PC-9 (cell line): ENCODE measurements at regions not wholly inside any gene's neighbourhood (a gene's known extent, or its start where the extent isn't known, plus 50 kb on each side); places are given as distances from the start of the nearest gene placed in this dataset.

Source experiments
- BruUV-seq: library from RNA; stranded (reverse); fragments of 400-500 nt; replicated peaks from 2 replicates; lab custom pipeline; 2021; lab: Mats Ljungman, UMichigan
- CTCF ChIA-PET: fragments of 300-600 bp; sonication (Branson Sonifier 250); formaldehyde crosslinking; loops from one replicate; lab custom pipeline; 2022; ENCODE audit warnings: antibody characterized with exemption; lab: Charles Lee
- POLR2A ChIA-PET: fragments of 300-600 bp; sonication (Branson Sonifier 250); formaldehyde crosslinking; loops from one replicate; lab custom pipeline; 2022; ENCODE audit warnings: antibody characterized with exemption; ENCODE audit not compliant: unreplicated experiment; lab: Charles Lee
- DNase-seq, 2 experiments: peaks; one replicate each; pipeline versions ENCODE4 v3.0.0 to v3.0.0-alpha.2; 2015 to 2022; ENCODE audit warnings: mixed read lengths in 1 of 2
- H2AFZ ChIP-seq: fragments of 200-600 bp; sonication (generic); 2 replicates; pipeline ENCODE4 v1.8.1; 2017; ENCODE audit warnings: antibody characterized with exemption
- H3F3A ChIP-seq: fragments of 200-600 bp; sonication (generic); 2 replicates; pipeline ENCODE4 v1.8.1; 2017; ENCODE audit warnings: antibody characterized with exemption, mild to moderate bottlenecking, low read depth; ENCODE audit not compliant: insufficient read depth
- H3K27ac ChIP-seq: fragments of 200-600 bp; sonication (generic); 2 replicates; pipeline ENCODE4 v1.6.1; 2016; ENCODE audit warnings: mixed run types
- H3K27me3 ChIP-seq: fragments of 200-600 bp; sonication (generic); 2 replicates; pipeline ENCODE4 v1.6.1; 2016; ENCODE audit warnings: low read depth, mixed run types; ENCODE audit not compliant: insufficient read depth
- H3K36me3 ChIP-seq: fragments of 200-600 bp; sonication (generic); 2 replicates; pipeline ENCODE4 v1.6.1; 2016; ENCODE audit warnings: low read depth, mixed run types
- H3K4me1 ChIP-seq: fragments of 200-600 bp; sonication (generic); replicated peaks from 2 replicates; pipeline ENCODE4 v1.6.1; 2016; ENCODE audit warnings: mixed run types; ENCODE audit not compliant: insufficient read depth
- H3K4me2 ChIP-seq: fragments of 200-600 bp; sonication (generic); 2 replicates; pipeline ENCODE4 v1.6.1; 2017; ENCODE audit warnings: mixed run types
- H3K4me3 ChIP-seq: fragments of 200-600 bp; sonication (generic); 2 replicates; pipeline ENCODE4 v1.6.1; 2016; ENCODE audit warnings: mixed run types
- H3K79me2 ChIP-seq: fragments of 200-600 bp; sonication (generic); 2 replicates; pipeline ENCODE4 v1.6.1; 2017; ENCODE audit warnings: low read depth, mixed run types
- H3K9me2 ChIP-seq: fragments of 200-600 bp; sonication (generic); 2 replicates; pipeline ENCODE4 v1.8.1; 2017; ENCODE audit warnings: mild to moderate bottlenecking; ENCODE audit not compliant: insufficient read depth
- H3K9me3 ChIP-seq: fragments of 200-600 bp; sonication (generic); 2 replicates; pipeline ENCODE4 v1.8.1; 2016; ENCODE audit warnings: low read depth; ENCODE audit not compliant: insufficient read depth
- H4K20me1 ChIP-seq: fragments of 200-600 bp; sonication (generic); 2 replicates; pipeline ENCODE4 v1.8.1; 2017; ENCODE audit not compliant: insufficient read depth
- EZH2 ChIP-seq: fragments of 200-600 bp; sonication (generic); IDR thresholded peaks from 2 replicates; pipeline ENCODE4 v1.8.0; 2017; ENCODE audit warnings: antibody characterized with exemption, low read depth
- intact Hi-C: fragments of 100-400 bp; cut with micrococcal nuclease; formaldehyde crosslinking; loops from one replicate; pipeline ENCODE4 v1.10.0; 2022; ENCODE audit not compliant: unreplicated experiment
- TF ChIP-seq, protein P1 (sequence below): fragments of 200-600 bp; sonication (generic); conservative IDR thresholded peaks from 2 replicates; pipeline ENCODE4 v1.6.1; 2017; ENCODE audit warnings: mixed run types, antibody characterized with exemption, mild to moderate bottlenecking, moderate library complexity

DNA sequence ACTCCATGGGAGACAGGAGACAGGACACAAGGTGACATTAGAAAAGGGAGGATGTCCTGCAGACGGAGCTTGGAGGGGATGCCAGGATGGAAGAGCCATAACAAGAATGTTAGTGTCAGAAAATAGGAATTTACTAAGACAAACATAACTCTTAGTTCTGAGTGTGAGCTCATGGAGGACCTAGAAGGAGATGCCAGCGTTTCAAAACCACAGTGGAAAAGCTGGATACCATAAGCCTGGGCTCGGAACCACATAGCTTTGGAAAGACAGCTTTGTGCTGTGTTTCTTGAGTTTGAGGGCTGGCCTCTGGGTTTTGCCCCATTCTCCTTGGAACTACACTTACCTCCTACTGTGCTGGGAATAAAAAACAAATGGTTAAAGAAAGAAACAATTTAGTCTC lies 128.4 kb downstream of the S1PR1 start:
- Histone ChIP-seq H3K27ac (no peak overlapping the region), H2AFZ (no peak overlapping the region), H3K9me3 (no peaks in the 10 kb centered on the region; the same call in 1 of the 2 replicates), H3K4me2 (no peak overlapping the region), H3K27me3 (no peaks in the 10 kb centered on the region), H3K4me1 (no peaks in the 10 kb centered on the region), H3K9me2 (no peaks in the 10 kb centered on the region), H3K4me3 (no peak overlapping the region), H4K20me1 (no peaks in the 10 kb centered on the region), H3F3A (no peaks in the 10 kb centered on the region), H3K36me3 (no peaks in the 10 kb centered on the region), H3K79me2 (no peaks in the 10 kb centered on the region)
- intact Hi-C loops, result no loop called here
- TF ChIP-seq, protein P1, sequence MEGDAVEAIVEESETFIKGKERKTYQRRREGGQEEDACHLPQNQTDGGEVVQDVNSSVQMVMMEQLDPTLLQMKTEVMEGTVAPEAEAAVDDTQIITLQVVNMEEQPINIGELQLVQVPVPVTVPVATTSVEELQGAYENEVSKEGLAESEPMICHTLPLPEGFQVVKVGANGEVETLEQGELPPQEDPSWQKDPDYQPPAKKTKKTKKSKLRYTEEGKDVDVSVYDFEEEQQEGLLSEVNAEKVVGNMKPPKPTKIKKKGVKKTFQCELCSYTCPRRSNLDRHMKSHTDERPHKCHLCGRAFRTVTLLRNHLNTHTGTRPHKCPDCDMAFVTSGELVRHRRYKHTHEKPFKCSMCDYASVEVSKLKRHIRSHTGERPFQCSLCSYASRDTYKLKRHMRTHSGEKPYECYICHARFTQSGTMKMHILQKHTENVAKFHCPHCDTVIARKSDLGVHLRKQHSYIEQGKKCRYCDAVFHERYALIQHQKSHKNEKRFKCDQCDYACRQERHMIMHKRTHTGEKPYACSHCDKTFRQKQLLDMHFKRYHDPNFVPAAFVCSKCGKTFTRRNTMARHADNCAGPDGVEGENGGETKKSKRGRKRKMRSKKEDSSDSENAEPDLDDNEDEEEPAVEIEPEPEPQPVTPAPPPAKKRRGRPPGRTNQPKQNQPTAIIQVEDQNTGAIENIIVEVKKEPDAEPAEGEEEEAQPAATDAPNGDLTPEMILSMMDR, result no peak
- TF ChIP-seq EZH2, result no peak
- DNase-seq, result no peak
- ChIA-PET POLR2A (no interaction called here), CTCF (no interaction called here)
- no TSS peak for BruUV-seq

DNA sequence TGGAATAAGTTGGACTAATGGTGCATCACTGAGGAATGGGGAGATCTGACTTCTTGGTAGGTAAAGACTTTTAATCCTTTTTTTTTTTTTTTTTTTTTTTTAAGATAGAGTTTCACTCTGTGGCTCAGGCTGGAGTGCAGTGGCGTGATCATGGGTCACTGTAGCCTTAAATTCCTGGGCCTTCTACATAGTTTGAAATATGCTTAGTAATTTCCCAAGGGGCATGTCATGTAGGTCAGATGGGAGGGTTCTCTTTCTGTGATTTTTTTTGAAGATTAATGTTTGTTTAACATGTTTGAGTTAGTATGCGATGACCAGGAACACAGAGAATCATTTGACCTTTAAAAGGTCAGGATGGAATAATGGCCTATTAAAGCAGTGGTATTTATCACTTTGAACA lies 129.1 kb downstream of the S1PR1 start:
- Histone ChIP-seq H4K20me1 (no peaks in the 10 kb centered on the region), H3K4me2 (no peak overlapping the region), H3K27ac (no peak overlapping the region), H3K9me3 (no peaks in the 10 kb centered on the region; the same call in 1 of the 2 replicates), H3K4me1 (peaks cover 2% of the 10 kb centered on the region), H3F3A (no peaks in the 10 kb centered on the region; the same call in 1 of the 2 replicates), H3K9me2 (no peaks in the 10 kb centered on the region), H3K79me2 (no peaks in the 10 kb centered on the region), H3K4me3 (no peak overlapping the region), H2AFZ (no peak overlapping the region), H3K36me3 (no peaks in the 10 kb centered on the region), H3K27me3 (no peaks in the 10 kb centered on the region)
- DNase-seq, result no peak
- ChIA-PET CTCF (no interaction called here), POLR2A (no interaction called here)
- intact Hi-C loops, result no loop called here
- TF ChIP-seq EZH2, result no peak
- TF ChIP-seq, protein P1, result no peak
- BruUV-seq, result no TSS peak

DNA sequence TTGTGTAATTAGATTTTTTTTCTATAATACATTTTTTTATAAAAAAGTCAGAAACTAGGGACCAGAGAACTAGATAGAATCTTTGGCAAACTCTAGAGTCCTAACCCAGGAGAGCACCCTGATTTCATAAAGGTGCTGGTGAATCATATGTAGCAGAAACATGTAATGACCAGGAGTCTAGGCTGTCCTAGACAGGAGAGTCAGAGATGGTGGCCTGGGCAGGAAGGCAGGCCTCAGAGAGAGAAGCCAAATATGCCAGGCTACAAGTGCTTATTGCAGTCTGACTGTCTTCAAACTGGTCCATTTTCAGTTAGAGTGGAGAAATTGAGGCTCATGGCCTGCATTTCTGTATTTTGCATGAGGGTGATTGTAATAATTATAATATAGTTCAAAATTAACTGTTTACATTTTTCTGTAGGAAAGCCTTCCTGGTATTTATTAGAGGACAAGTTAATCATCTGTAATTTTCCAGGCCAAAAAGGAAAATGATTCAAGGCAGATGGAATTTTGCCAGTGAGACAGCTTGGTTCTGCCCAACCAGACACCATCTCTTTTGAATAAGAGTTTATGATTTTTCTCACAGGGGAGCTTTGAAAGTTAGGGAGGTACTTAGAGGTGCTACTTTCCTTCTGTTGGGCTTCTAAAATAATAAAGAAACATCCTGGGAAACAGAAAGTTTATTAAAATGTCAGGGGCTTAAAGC lies 129.8 kb downstream of the S1PR1 start:
- Histone ChIP-seq H3K4me3 (no peak overlapping the region), H3K27ac (no peak overlapping the region), H3K27me3 (no peaks in the 10 kb centered on the region), H3K4me2 (no peak overlapping the region), H3K9me3 (no peaks in the 10 kb centered on the region; the same call in 1 of the 2 replicates), H4K20me1 (no peaks in the 10 kb centered on the region), H3F3A (no peaks in the 10 kb centered on the region; the same call in 1 of the 2 replicates), H3K4me1 (peaks cover 8% of the 10 kb centered on the region), H3K79me2 (no peaks in the 10 kb centered on the region), H2AFZ (no peak overlapping the region), H3K36me3 (no peaks in the 10 kb centered on the region), H3K9me2 (no peaks in the 10 kb centered on the region)
- TF ChIP-seq, protein P1, result no peak
- no peak for TF ChIP-seq EZH2
- intact Hi-C loops, result no loop called here
- ChIA-PET CTCF (no interaction called here), POLR2A (no interaction called here)
- BruUV-seq, result no TSS peak
- DNase-seq, result no peak
